Testis (tissue), 2 donors: ENCODE measurements at regions not wholly inside any gene's neighbourhood (a gene's known extent, or its start where the extent isn't known, plus 50 kb on each side); places are given as distances from the start of the nearest gene placed in this dataset.

Experiments used
- CTCF ChIP-seq, 3 experiments: fragments of 450-650 bp in 2 of 3; fragments of 200-600 bp in 1 of 3; sonication (generic) in 1 of 3; IDR thresholded peaks; one replicate each; pipeline ENCODE4 v1.5.1; 2016 to 2019; ENCODE audit warnings: antibody characterized with exemption in 3 of 3, mild to moderate bottlenecking in 2 of 3, moderate library complexity in 1 of 3
- POLR2A ChIP-seq: fragments of 450-650 bp; IDR thresholded peaks from one replicate; pipeline ENCODE4 v1.6.1; 2017; ENCODE audit warnings: antibody characterized with exemption, mild to moderate bottlenecking, moderate library complexity

- TF ChIP-seq CTCF (IDR thresholded peaks at IDR 0.05) (no peak), POLR2A (no peak)
These were observed 154.6 kb downstream of the C1orf94 start for GRCh38 chr1:34331020-34331926.
